Transverse colon (tissue), 4 donors: ENCODE measurements at regions not wholly inside any gene's neighbourhood (a gene's known extent, or its start where the extent isn't known, plus 50 kb on each side); places are given as distances from the start of the nearest gene placed in this dataset.

Source experiments
- CTCF ChIP-seq, 5 experiments: fragments of 200-600 bp in 3 of 5; fragments of 450-650 bp in 2 of 5; sonication (generic) in 3 of 5; IDR thresholded peaks; 1 replicate in 2 of 5; 2 replicates in 3 of 5; pipeline ENCODE4 v1.5.1; 2016 to 2017; ENCODE audit warnings: antibody characterized with exemption in 5 of 5, inconsistent platforms in 3 of 5, mild to moderate bottlenecking in 2 of 5, moderate library complexity in 1 of 5
- EP300 ChIP-seq: sonication (generic); formaldehyde crosslinking; IDR thresholded peaks from one replicate; pipeline ENCODE4 v1.6.1; 2017; ENCODE audit warnings: antibody characterized with exemption, low read depth
- POLR2A ChIP-seq: fragments of 450-650 bp; IDR thresholded peaks from one replicate; pipeline ENCODE4 v1.6.1; 2016; ENCODE audit warnings: antibody characterized with exemption, mild to moderate bottlenecking, moderate library complexity
- POLR2AphosphoS5 ChIP-seq, 3 donors: sonication (generic); formaldehyde crosslinking; IDR thresholded peaks; one replicate each; pipeline ENCODE4 v1.6.1; 2016; ENCODE audit warnings: antibody characterized with exemption in 3 of 3

- TF ChIP-seq POLR2A (no peak), CTCF (IDR thresholded peaks at IDR 0.05) (no peak), POLR2AphosphoS5 (IDR thresholded peaks at IDR 0.05) (no peak), EP300 (no peak)
Measured at GRCh38 chr13:107809125-107809524, 406.2 kb downstream of the LIG4 start.
